ENCODE measurements at regions not wholly inside any gene's neighbourhood (a gene's known extent, or its start where the extent isn't known, plus 50 kb on each side); places are given as distances from the start of the nearest gene placed in this dataset.
"Not testable (repeated sequence)": the region's sequence is repeated elsewhere in the genome, so short reads cannot be mapped to it uniquely, and the experiment has no call there.

DNA sequence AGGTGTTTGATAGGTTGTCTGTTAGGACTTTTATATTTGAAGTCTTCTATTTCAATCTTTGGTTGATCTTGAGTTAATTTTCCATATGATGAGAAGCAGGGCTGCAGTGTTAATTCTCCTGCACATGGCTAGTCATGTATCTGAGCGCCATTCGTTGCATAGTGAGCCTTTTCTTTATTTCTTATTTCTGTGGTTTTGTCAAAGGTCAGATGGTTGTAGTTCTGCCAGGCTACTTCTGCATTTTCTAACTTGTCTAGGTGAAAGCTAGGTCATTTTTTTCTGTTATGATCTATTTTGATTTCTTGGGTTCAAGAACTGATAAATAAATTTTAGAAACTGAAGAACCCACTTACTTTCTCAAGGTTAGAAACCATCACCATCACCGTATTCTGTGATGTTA lies 56.7 kb downstream of the CCDC74A start:
- no peak for DNase-seq (ENCODE audit: low read depth)

DNA sequence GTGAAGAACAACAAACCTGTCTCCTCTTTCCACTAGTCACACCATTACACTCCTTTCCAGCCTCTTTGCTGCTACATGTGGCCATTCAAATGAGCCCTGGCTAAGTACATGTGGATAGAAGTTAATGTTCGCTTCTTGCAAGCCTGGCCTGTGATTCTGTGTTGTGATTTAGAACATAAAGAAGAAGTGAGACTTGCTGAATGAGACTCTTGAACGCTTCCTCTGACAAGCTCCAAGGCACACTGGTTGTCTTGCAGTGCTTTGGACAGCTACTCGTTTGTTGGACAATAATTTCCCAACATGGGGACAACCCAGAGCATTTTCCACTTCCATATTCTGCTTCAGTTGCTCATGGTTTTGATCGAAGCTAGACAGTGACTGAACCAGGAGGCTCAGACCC lies 57.3 kb downstream of the CCDC74A start:
- no peak for DNase-seq (ENCODE audit: low read depth)

DNA sequence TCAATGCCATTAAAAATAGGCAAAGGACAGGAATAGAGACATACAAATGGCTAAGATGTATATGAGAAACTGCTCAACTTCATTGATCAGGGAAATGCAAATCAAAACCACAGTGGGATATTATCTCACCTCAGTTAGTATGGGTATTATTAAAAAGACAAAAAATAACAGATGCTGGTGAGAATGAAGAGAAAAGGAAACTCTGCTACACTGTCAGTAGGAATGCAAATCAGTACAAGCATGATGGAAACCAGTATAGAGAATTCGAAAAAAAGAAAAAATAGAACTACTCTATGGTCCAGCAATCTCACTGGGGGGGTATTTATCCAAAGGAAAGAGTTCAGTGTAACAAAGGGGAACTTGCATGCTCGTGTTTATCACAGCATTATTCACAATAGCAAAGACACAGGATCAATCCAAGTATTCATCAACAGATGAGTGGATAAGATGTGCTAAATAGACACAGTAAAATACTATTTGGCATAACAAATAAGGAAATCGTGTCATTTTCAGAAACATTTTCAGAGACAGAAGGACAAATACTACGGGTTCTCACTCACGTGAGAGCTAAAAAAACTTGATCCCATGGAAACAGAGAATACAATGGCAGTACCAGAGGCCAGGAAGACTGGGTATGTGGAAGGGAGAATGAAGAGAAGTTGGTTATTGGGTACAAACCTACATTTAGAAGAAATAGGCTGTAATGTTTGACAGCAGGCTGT lies 60.6 kb downstream of the CCDC74A start:
- DNase-seq (ENCODE audit: low read depth), result no peak

DNA sequence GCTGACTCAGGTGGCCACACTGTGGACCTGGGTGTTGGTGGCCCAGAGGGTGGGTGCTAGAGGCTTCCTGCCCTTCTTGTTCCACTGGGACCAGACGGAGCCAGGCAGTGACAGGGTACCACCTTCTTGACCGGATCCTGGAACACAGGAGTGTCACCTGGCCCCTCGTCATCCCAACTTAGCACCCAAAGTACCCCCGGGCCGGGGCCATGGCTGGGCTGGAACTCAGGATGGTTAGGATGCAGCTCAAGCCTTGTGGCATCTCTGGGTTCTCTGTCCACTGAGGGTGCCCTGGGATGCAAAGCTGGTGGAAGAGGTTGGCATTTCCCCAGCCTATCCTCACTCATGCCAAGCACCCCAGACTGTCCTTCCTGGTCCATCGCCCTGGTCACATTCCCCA lies 61.4 kb downstream of the CCDC74A start:
- DNase-seq (ENCODE audit: low read depth), result not testable (repeated sequence)

DNA sequence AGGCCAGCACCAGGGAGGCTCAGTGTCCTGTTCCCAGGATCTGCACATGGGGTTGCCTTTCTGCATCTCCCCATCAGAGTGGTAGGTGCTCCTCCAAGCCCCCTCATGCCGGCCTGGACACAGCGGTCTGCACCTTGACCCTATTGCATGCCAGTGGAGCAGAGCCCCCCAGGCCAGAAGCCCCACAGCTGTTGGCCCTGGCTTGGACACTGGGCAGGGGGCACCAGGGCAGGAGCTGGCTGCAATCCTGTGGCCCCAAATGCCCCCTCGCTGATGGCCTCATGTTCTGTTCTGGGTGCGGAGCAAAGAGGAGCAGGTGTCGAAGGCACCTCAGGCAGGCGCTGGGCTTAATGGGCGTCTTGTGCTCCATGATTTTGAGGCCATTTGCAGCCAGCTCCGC lies 62.7 kb downstream of the CCDC74A start:
- no peak for DNase-seq (ENCODE audit: low read depth)

DNA sequence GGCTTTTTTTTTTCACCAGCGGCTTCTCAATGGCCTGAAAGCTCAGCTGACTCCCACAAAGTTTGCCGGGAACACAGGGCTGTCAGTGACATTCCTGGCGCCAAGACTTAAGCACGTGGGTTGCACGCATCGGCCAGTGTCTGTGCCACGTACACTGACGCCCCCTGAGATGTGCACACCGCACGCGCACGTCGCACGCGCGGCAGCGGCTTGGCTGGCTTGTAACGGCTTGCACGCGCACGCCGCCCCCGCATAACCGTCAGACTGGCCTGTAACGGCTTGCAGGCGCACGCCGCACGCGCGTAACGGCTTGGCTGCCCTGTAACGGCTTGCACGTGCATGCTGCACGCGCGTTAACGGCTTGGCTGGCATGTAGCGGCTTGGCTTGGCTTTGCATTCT lies 63.2 kb downstream of the CCDC74A start:
- DNase-seq (ENCODE audit: low read depth), result no peak

DNA sequence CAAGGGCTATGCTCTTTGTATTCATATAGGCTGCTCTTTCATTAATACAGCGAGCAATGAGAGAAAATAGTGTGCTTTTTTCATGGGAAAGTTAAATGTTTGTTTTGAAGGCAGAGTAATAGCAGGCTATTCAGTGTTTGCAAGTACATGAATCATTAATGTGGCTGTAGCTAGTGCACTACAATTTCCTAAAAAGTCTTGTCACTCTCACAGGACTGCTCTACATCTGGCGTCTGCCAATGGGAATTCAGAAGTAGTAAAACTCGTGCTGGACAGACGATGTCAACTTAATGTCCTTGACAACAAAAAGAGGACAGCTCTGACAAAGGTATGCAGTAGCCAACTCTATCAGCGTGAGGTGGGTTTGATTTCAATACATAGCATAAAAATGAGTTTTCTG lies 68.9 kb downstream of the CCDC74A start:
- not testable (repeated sequence) for DNase-seq (ENCODE audit: low read depth)

DNA sequence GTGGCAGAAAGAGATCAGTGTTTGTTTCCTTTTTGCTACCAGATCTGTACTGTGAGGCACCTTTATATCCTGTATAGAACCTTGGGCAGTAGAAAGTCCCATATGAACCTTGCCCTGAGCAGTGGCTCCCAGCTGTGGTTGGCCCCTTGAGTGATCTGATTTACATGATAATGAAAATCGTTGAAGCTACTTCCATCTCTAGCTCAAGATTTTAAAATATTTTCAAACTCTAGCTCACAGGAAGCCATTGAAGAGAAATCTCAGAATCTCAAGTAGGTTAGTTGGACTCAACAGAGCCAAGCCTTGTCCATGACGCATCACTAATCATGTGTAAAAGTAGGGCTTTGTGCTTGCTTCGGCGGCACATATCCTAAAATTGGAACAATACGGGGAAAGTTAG lies 74.8 kb downstream of the CCDC74A start:
- not testable (repeated sequence) for DNase-seq (ENCODE audit: low read depth)

DNA sequence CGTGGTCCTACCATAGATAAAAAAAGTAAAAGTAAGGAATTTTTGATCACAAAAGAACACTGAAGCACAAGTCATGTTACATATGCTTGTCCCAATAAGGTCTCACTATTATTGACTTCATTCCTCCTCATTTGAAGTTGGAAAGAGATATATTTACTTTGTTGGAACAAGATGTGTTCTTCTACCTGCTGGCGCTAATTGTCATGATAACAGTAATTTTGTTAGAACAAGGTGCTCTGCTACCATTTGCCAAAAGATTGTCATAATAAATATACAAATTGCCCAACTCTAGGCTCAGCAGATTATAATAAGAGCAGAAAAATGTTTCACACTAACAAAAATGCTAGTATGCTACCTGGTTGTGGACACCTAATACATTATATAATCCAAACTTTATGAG lies 77.0 kb downstream of the CCDC74A start:
- DNase-seq (ENCODE audit: low read depth), result not testable (repeated sequence)

DNA sequence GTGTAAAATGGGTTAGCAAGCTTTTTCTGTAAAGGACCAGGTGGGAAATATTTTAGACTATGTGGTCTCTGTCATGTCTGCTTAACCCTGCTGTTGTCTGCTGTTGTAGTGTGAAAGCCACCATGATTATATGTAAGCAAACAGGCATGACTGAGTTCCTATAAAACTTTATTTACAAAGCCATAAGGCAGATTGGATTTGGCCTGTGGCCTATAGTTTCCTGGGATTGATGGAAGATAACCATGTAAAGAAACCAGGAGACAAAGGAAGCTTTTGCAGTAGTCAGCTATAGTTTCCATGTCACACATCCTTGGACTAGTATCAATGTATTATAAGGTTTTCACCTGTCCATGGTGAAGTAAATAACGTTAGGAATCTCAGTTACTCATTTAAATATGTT lies 78.7 kb downstream of the CCDC74A start:
- not testable (repeated sequence) for DNase-seq (ENCODE audit: low read depth)

DNA sequence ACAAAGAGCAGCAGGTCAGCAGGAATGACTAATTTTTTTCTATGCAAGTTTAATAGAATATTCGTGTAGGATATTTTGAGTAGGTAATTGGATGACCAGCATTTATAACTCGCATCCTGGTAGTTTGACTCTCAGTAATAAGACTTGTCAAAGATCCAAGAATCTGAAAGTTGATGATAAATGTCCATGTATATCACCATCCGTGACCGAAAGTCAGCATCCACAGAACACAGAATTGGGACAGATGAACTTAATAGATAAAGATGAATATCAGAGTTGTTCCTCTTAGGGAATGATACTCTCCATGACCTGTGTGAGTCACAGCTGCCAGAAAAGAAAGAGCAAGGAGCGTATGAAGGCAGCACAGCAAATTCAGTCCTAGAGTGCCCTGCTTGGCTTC lies 79.4 kb downstream of the CCDC74A start:
- DNase-seq (ENCODE audit: low read depth), result peak; percentile 54

DNA sequence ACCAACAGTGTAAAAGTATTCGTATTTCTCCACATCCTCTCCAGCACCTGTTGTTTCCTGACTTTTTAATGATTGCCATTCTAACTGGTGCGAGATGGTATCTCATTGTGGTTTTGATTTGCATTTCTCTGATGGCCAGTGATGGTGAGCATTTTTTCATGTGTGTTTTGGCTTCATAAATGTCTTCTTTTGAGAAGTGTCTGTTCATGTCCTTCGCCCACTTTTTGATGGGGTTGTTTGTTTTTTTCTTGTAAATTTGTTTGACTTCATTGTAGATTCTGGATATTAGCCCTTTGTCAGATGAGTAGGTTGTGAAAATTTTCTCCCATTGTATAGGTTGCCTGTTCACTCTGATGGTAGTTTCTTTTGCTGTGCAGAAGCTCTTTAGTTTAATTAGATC lies 86.9 kb downstream of the CCDC74A start:
- DNase-seq (ENCODE audit: low read depth), result not testable (repeated sequence)

DNA sequence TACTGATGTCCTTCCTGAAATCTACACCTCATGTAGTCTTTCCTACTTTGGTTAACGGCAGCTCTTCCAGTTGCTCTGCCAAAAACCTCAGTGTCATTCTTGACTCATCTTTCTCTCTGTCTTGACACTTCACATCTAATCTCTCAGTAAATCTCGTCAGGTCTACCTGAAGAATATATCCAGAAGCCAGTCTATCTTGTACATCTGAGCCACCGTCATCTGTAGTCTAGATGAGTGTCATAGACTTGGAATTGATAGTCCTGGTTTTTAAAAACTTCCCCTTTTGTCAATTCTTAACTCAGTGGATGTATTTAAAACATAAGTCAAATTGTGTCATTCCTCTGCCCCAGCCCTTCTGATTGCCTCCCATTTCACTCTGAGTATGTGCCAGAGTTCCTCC lies 90.6 kb downstream of the CCDC74A start:
- not testable (repeated sequence) for DNase-seq (ENCODE audit: low read depth)

DNA sequence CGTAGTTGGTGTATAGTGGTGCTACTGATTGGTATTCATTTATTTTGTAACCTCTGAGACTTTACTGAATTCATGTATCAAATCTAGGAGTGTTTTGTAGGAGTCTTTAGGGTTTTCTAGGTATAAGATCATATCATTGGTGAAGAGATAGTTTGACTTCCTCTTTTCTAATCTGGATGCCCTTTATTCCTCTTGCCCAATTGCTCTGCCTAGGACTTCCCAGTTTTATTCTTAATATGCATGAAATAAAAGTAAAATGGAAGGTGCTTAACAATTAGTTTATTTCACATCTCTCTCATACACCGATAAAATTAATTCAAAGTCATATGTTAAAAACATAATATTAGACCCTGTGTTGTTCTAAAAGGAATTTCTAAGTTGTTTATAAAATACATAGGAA lies 95.2 kb downstream of the CCDC74A start:
- DNase-seq (ENCODE audit: low read depth), result not testable (repeated sequence)

DNA sequence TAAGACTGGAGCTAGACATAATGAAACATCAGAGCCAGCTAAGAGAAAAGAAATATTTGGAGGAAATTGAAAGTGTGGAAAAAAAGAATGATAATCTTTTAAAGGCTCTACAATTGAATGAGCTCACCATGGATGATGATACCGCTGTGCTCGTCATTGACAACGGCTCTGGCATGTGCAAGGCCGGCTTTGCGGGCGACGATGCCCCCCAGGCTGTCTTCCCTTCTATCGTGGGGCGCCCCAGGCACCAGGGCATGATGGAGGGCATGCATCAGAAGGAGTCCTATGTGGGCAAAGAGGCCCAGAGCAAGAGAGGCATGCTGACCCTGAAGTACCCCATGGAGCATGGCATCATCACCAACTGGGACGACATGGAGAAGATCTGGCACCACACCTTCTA lies 98.3 kb downstream of the CCDC74A start:
- not testable (repeated sequence) for DNase-seq (ENCODE audit: low read depth)

DNA sequence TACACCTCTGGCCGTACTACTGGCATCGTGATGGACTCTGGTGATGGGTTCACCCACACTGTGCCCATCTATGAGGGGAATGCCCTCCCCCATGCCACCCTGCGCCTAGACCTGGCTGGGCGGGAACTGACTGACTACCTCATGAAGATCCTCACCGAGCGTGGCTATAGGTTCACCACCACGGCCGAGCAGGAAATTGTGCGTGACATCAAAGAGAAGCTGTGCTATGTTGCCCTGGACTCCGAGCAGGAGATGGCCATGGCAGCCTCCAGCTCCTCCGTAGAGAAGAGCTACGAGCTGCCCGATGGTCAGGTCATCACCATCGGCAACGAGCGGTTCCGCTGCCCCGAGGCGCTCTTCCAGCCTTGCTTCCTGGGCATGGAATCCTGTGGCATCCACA lies 98.9 kb downstream of the CCDC74A start:
- DNase-seq (ENCODE audit: low read depth), result not testable (repeated sequence)

DNA sequence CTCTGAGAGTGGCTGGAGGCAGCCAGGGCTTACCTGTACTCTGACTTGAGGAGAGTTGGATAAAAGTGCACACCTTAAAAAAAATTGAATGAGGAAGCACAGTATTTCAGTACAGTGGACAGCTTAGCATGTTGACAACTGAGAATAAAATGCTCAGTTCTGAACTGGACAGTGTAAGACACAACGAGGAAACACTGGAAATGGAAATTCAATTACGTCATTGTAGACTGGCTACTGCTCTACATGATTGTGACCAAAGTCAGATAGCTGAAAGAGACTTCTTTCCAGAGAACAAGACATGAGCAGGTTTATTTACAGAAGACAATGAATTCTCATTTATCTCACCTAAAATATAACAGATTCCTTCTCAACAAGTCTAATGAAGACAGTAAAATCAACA lies 100.1 kb downstream of the CCDC74A start:
- not testable (repeated sequence) for DNase-seq (ENCODE audit: low read depth)

DNA sequence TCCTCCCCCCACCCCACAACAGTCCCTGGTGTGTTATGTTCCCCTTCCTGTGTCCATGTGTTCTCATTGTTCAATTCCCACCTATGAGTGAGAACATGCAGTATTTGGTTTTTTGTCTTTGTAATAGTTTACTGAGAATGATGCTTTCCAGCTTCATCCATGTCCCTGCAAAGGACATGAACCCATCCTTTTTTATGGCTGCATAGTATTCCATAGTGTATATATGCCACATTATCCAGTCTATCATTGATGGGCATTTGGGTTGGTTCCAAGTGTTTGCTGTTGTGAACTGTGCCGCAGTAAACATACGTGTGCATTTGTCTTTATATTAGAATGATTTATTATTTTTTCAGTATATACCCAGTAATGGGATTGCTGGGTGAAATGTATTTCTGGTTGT lies 104.0 kb downstream of the CCDC74A start:
- DNase-seq (ENCODE audit: low read depth), result not testable (repeated sequence)

DNA sequence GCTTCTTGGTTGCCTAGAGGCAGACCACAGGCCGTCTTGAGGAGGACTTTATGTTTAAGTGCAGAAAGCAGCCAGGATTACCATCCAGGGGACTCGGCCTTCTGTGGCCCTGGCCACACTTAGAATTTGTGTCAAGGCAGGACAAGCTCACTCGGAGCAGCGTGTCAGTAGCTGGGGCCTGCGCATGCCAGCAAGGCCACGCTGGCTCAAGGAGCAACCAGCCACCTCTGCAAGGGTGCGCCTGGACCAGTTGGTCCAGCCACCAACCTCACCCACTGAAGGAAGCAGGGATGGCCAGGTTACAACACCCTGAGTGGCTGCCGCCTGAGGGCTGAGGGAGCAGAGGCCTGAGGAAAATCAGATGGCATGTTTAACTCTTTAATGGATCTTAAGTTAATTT lies 105.7 kb downstream of the CCDC74A start:
- DNase-seq (ENCODE audit: low read depth), result not testable (repeated sequence)

DNA sequence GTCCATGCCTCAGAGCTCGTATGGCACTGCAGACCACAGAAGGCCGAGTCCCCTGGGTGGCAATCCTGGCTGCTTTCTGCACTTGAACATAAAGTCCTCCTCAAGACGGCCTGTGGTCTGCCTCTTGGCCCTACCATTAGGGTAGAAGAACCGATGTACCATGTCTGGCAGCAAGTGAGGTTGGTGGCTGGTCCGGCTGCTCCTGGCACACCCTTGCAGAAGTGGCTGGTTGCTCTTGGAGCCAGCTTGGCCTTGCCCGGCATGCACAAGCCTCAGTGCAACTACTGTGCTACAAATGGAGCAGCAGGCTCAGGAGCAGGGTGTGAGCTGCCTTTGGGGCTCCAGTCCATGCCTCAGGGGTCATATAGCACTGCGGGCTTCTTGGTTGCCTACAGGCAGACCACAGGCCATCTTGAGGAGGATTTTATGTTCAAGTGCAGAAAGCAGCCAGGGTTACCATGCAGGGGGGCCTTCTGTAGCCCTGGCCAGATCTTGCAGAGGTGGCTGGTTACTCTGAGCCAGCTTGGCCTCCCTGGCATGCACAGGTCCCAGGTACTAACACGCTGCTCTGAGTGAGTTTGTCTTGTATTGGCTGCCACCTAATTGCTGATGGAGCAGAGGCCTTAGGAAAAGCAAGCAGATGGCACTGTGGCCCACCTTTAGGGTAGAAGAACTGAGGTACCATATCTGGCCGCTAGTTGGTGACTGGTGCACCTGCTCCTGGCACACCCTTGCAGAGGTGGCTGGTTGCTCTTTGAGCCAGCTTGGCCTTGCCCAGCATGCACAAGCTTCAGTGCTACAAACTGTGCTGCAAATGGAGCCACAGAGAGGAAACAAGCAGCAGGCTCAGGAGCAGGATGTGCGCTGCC lies 106.4 kb downstream of the CCDC74A start:
- DNase-seq (ENCODE audit: low read depth), result peak; percentile 4

DNA sequence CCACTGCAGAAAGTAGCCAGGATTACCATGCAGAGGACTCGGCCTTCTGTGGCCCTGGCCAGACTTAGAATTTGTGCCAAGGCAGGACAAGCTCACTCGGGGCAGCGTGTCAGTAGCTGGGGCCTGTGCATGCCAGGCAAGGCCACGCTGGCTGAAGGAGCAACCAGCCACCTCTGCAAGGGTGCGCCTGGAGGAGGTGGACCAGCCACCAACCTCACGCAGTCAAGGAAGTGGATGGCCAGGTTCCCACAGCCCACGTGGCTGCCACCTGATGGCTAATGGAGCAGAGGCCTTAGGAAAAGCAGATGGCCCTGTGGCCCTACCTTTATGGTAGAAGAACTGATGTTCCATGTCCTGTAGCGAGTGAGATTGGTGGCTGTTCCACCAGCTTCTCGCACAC lies 107.9 kb downstream of the CCDC74A start:
- DNase-seq (ENCODE audit: low read depth), result no peak

DNA sequence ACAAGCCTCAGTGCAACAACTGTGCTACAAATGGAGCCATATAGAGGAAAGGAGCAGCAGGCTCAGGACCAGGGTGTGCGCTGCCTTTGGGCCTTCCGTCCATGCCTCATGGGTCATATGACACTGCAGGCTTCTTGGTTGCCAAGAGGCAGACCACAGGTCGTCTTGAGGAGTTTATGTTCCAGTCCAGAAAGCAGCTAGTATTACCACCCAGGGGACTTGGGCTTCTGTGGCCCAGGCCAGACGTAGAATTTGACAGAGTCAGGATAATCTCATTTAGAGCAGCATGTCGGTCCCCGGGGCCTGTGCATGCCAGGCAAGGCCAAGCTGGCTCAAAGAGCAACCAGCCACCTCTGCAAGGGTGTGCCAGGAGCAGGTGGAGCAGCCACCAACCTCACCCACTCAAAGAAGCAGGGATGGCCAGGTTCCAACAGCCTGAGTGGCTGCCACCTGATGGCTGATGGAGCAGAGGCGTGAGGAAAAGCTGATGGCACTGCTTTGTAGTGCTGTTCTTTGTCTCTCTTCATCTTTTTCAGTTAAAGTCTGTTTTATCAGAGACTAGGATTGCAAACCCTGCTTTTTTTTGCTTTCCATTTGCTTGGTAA lies 109.1 kb downstream of the CCDC74A start:
- DNase-seq (ENCODE audit: low read depth), result not testable (repeated sequence)

Data from HT1080 (cell line).